GM21786 (cell line): ENCODE measurements at regions not wholly inside any gene's neighbourhood (a gene's known extent, or its start where the extent isn't known, plus 50 kb on each side); places are given as distances from the start of the nearest gene placed in this dataset.

ENCODE experiments used
- ATAC-seq: cut with Tn5 transposase; IDR thresholded peaks from one replicate; pipeline ENCODE4 v1.9.1; 2021; ENCODE audit not compliant: unreplicated experiment

DNA sequence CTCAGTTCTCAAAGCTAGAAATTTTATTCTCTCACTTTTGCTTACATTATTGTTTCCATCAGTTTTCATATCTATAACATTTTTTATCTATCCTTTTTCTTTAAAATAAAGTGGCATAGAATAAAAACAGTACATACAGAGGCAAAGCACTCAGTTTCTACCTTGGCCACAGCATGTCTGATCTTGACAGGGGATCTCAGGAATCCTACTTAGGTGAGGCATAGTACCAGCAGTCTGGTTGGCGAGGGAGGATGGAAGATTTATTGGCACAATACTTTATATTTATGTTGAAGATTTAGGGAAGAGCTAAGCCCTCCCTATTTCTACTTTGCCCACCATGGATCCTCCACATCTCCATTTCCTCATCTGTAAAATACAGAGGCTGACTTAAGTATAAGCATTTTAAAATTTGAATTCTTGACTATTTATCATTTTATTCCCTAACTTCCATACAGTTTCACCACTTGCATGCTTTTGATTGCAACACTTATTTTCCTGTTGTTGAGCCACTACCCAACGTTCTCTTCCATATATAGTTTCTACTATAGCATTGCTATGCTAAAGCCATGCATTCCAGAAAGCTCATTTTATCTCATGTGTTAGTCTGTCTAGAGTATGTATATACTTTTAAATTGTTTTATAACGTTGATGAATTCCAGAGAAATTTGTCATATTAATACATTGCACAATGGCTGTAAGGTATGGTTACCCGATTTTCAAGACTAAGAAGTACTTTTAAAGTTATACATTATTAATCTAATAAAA lies 506.7 kb downstream of the KCTD12 start:
- ATAC-seq: no peak

DNA sequence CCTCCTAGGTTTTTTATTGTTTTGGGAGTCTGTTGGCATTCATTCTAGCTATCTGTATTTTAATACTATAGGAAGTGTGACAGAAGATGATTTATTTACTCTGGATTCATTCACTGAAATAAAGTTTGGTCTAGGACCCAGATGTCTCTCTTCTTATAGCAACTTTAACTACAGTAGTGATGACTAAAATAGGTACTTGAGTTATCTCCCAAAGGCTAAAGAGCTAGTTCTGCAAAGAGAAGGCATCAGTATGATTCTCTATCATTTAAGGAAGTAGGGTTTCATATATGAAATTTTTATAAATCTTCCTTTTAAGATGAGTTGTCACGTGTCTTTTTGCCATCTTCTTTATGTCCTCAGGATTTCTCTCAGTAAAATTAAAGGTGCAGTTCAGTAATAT lies 507.4 kb downstream of the KCTD12 start:
- no peak for ATAC-seq

DNA sequence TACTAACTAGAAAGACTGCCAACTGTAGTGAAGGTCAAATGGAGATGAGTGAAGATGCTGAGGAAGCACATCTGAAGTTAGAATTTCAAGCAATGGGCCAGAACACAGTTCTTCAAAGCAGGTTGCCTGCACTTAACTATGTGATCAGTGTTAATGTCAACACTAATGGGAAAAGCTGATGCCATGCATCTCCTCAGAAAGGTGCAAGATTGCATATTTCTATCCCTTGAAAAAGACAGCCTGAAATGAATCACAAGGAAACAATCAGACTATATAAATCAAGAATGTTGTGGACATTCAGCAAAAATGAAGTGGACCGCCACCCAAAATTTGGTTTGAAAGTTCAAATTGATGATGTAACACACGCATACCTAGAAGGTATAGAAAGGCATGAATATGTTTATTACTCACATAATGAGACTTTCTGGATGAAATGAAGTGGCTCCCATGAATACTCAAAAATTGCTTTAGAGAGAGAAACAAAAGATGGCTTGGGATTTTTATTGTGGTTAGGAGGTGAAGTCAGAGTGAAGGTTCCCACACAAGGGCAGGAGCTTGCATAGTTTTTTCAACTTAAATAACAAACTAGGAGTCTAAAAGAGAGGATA lies 522.4 kb downstream of the KCTD12 start:
- ATAC-seq: no peak

DNA sequence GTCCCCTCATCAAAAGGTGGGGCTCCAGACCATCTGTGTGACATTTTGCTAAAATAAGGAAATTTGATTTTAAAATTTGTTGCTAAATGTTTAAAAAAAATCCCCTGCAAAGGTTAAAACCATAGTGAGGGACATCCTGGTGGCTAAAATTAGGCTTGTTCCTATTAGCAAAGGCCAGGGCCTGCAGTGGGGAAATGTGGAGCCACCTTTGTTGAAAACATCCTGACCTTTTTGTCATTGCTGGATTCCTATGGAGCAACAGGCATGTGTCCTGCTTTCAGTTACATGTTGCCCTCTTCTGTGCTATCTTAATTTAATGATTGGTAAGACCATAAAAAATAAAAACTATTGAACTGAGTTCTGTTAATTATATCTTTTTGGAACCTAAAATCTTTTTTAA lies 524.3 kb downstream of the KCTD12 start:
- ATAC-seq: no peak

GRCh38 chr13:76351541-76352229 lies 534.5 kb downstream of the KCTD12 start:
- ATAC-seq: no peak

GRCh38 chr13:76350399-76350798 lies 535.8 kb downstream of the KCTD12 start:
- no peak for ATAC-seq

GRCh38 chr13:76349700-76350099 lies 536.5 kb downstream of the KCTD12 start:
- no peak for ATAC-seq

- ATAC-seq: no peak
Measured at GRCh38 chr13:76339649-76340048, 546.6 kb downstream of the KCTD12 start.

- ATAC-seq: no peak
Measured at GRCh38 chr13:76338003-76338402, 548.2 kb downstream of the KCTD12 start.

GRCh38 chr13:76336889-76337844 lies 549.0 kb downstream of the KCTD12 start:
- no peak for ATAC-seq

DNA sequence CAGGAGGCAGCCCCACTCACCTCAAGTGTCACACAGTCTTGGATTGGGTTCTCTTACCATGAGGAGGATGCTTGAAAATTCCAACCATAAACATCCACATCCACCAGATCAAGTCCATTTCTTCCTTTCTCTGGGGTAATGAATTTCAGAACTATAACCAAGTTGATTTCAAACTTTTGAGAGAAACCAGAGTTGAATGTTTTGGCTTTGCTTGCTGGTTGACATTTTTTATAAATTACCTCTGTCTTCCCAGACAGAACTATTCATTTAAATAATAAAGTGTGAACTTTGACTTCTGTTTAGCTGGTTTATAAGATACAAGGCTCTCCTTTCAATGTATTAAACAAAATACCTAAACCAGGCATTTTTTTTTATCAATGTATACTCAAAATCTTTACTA lies 550.7 kb downstream of the KCTD12 start:
- ATAC-seq: no peak

DNA sequence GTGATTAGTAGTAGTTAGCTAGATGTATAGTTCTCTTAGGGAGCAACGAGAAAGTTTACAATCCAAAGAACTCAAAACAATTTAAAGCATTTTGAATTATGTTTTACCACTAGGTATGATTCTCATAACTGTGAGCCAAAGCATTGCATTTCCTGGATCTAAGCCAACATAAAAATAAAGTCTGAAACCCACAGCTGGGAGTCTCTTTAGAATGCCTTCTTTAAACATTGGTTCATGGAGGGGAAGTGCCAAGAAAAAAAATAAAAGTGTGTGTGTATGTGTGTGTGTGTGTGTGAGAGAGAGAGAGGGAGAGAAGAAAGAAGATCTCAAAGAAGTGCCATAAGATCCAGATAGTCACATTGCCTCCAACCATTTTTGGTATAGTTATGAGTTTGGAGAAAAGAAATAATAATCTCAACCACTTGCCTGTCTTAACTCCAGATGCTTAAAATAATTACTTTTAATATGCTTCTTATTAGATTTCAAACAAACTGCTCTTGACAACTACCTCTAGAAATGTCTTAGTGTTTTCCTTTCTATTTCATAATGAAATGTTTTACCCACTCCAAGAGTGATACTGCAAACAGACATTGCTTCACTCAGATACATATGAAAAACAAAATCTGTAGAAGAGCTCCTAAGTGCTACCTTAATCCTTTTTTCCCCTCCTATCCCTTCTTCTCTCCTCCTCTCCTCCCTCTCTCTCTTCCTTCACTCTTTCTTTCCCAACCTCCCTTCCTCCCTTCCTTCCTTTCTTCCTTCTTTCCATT lies 554.1 kb downstream of the KCTD12 start:
- no peak for ATAC-seq

- no peak for ATAC-seq
Measured at GRCh38 chr13:76330761-76331160, 555.4 kb downstream of the KCTD12 start.

DNA sequence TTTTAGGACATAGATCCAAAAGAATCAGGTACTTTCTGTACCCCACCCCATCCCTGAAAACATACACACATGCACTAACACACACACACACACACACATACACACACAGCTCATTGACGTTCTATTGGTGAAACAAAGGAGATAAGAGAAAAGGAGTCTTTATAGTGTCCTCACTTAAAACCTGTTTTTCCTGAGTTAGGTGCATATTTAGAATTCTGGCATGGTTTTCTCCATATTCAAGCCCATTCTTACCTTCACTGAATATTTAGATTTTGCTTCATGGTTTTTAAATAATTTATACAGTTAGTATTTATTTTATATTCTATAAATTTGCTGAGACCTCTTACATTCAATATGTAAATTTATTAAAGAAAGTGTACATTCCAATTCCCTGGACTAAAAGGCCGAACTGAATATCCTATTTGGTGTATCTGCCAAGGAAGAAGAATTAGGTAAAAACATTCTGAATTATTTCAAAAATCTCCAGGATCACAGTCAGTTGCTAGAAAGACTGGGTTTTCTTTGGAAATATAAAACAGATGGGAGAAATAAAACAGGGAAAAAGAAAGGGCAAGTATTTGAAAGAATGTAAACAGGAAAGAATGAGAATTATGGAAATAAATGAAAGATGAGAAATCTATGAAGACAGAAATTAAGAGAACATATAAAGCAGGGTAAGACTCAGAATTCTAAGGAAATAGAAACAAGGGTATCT lies 556.2 kb downstream of the KCTD12 start:
- ATAC-seq: no peak

GRCh38 chr13:76329004-76329403 lies 557.2 kb downstream of the KCTD12 start:
- ATAC-seq: no peak

DNA sequence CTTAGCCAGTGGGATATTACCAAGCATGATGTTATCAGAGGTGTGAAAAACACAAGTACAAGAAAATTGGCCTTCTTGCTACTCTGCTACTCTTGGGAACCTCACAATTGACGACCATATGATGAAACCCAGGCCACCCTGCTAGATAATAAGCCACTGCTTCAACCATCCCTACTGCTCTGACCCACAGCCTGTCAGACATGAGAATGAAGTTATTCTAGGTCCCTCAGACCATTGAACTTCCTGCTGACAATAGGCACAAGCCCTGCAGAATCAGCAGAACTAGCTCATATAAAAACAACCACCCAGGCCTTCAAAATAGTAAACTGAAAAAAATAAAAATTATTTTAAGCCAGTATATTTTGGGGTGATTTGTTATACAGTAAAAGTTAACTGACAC lies 559.9 kb downstream of the KCTD12 start:
- ATAC-seq: no peak

DNA sequence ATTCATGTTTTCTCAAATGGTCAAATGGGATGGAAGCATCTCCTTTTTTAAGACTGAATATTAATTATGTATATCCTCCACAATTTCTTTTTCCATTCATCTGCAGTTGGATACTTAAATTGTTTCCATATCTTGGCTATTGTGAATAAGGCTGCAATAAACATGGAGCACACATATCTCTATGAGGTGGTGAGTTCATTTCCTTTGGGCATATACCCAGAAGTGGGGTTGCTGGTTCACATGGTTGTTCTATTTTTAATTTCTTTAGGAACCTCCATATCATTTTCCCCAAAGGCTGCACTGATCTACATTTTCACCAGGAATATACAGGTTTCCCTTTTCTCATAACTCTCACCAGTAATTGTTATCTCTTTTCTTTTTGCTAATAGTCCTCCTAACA lies 566.3 kb downstream of the KCTD12 start:
- no peak for ATAC-seq

DNA sequence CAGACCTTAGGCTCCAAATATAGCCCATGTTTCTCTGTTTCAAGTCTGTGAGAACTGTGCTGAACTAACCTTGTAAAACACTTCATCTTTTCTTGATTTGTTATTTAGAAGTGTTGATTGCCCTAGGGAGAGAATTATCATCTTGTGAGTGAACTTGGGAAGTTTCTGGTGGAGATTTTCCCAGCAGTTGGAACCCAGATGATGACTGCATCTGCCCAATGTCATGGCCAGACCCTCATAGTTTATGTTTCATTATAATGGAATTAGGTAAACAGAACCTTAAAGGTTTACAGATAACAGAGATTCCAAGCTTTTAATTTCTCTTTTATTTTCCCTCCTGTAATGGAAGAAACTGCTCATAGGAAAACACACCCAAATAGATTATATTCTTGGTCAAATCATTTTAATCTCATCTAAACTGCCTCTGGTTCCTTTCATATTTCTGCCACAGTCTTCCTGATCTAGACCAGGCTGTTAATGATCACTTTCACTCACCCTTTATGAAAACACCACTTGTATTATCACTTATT lies 569.1 kb downstream of the KCTD12 start:
- ATAC-seq: no peak

- no peak for ATAC-seq
Measured at GRCh38 chr13:76314495-76314894, 571.7 kb downstream of the KCTD12 start.
